HL-60 (cell line): ENCODE measurements at regions not wholly inside any gene's neighbourhood (a gene's known extent, or its start where the extent isn't known, plus 50 kb on each side); places are given as distances from the start of the nearest gene placed in this dataset.
"Not testable (repeated sequence)": the region's sequence is repeated elsewhere in the genome, so short reads cannot be mapped to it uniquely, and the experiment has no call there.

Source experiments
- CTCF ChIP-seq: IDR thresholded peaks from one replicate; pipeline ENCODE4 v1.5.1; 2011; ENCODE audit warnings: low read length, control low read depth, inconsistent platforms; ENCODE audit not compliant: insufficient read depth
- POLR2AphosphoS5 ChIP-seq: IDR thresholded peaks from 2 replicates; pipeline ENCODE4 v1.6.1; 2012; ENCODE audit warnings: low read depth
- TF ChIP-seq, protein P1 (sequence below): IDR thresholded peaks from 2 replicates; pipeline ENCODE4 v1.6.1; 2012; ENCODE audit warnings: low read depth; ENCODE audit not compliant: insufficient replicate concordance

GRCh38 chr21:10361214-10361736 is 160.1 kb upstream of the TPTE start:
- not testable (repeated sequence) for TF ChIP-seq CTCF, POLR2AphosphoS5
- TF ChIP-seq, protein P1, sequence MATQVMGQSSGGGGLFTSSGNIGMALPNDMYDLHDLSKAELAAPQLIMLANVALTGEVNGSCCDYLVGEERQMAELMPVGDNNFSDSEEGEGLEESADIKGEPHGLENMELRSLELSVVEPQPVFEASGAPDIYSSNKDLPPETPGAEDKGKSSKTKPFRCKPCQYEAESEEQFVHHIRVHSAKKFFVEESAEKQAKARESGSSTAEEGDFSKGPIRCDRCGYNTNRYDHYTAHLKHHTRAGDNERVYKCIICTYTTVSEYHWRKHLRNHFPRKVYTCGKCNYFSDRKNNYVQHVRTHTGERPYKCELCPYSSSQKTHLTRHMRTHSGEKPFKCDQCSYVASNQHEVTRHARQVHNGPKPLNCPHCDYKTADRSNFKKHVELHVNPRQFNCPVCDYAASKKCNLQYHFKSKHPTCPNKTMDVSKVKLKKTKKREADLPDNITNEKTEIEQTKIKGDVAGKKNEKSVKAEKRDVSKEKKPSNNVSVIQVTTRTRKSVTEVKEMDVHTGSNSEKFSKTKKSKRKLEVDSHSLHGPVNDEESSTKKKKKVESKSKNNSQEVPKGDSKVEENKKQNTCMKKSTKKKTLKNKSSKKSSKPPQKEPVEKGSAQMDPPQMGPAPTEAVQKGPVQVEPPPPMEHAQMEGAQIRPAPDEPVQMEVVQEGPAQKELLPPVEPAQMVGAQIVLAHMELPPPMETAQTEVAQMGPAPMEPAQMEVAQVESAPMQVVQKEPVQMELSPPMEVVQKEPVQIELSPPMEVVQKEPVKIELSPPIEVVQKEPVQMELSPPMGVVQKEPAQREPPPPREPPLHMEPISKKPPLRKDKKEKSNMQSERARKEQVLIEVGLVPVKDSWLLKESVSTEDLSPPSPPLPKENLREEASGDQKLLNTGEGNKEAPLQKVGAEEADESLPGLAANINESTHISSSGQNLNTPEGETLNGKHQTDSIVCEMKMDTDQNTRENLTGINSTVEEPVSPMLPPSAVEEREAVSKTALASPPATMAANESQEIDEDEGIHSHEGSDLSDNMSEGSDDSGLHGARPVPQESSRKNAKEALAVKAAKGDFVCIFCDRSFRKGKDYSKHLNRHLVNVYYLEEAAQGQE: not testable (repeated sequence)
